G401.6 (cell line): ENCODE measurements at regions not wholly inside any gene's neighbourhood (a gene's known extent, or its start where the extent isn't known, plus 50 kb on each side); places are given as distances from the start of the nearest gene placed in this dataset.

Experiments used
- FAIRE-seq: peaks from 2 replicates; lab custom pipeline; 2012; peaks lifted over from hg19 to GRCh38; lab: Jason Lieb, UNC

GRCh38 chr12:31781894-31782540 lies 53.2 kb upstream of the AMN1 start:
- no peak for FAIRE-seq

- FAIRE-seq, result no peak
Observed at GRCh38 chr12:31780096-31780495, 51.3 kb upstream of the AMN1 start.

- FAIRE-seq, result no peak
Observed at GRCh38 chr12:31778687-31779086, 49.9 kb upstream of the AMN1 start.
